H9 (cell line): ENCODE measurements at regions not wholly inside any gene's neighbourhood (a gene's known extent, or its start where the extent isn't known, plus 50 kb on each side); places are given as distances from the start of the nearest gene placed in this dataset.

ENCODE experiments used
- DNase-seq: peaks from one replicate; pipeline ENCODE4 v3.0.0-alpha.2; 2017
- H2AFZ ChIP-seq: one replicate; pipeline ENCODE4 v1.6.1; 2013; ENCODE audit warnings: mild to moderate bottlenecking, low read length, control low read depth, moderate library complexity
- H2AK5ac ChIP-seq: 2 replicates; pipeline ENCODE4 v1.6.1; 2013; ENCODE audit warnings: low read length, control low read depth, mixed read lengths; ENCODE audit not compliant: insufficient read length
- H2BK120ac ChIP-seq: one replicate; pipeline ENCODE4 v1.6.1; 2013; ENCODE audit warnings: low read depth, mild to moderate bottlenecking, low read length, control low read depth, inconsistent platforms; ENCODE audit not compliant: poor library complexity, severe bottlenecking
- H2BK12ac ChIP-seq: 2 replicates; pipeline ENCODE4 v1.6.1; 2013; ENCODE audit warnings: low read length, control low read depth, mixed read lengths, low read depth; ENCODE audit not compliant: insufficient read length
- H2BK15ac ChIP-seq: 2 replicates; pipeline ENCODE4 v1.6.1; 2013; ENCODE audit warnings: low read depth, low read length, control low read depth
- H2BK20ac ChIP-seq: one replicate; pipeline ENCODE4 v1.6.1; 2013; ENCODE audit warnings: low read depth, mild to moderate bottlenecking, low read length, control low read depth, inconsistent platforms; ENCODE audit not compliant: poor library complexity, severe bottlenecking
- H2BK5ac ChIP-seq: 2 replicates; pipeline ENCODE4 v1.6.1; 2013; ENCODE audit warnings: low read length, control low read depth, mixed read lengths; ENCODE audit not compliant: insufficient read length
- H3K14ac ChIP-seq: 2 replicates; pipeline ENCODE4 v1.6.1; 2013; ENCODE audit warnings: low read length, control low read depth; ENCODE audit not compliant: insufficient read depth
- H3K18ac ChIP-seq: 2 replicates; pipeline ENCODE4 v1.6.1; 2013; ENCODE audit warnings: low read depth, mild to moderate bottlenecking, mixed read lengths, low read length, control low read depth; ENCODE audit not compliant: insufficient read length
- H3K23ac ChIP-seq: 2 replicates; pipeline ENCODE4 v1.6.1; 2013; ENCODE audit warnings: low read length, control low read depth, mixed read lengths, low read depth; ENCODE audit not compliant: insufficient read length
- H3K23me2 ChIP-seq: 2 replicates; pipeline ENCODE4 v1.6.1; 2013; ENCODE audit warnings: low read depth, mild to moderate bottlenecking, mixed read lengths, low read length, control low read depth; ENCODE audit not compliant: insufficient read length, poor library complexity, severe bottlenecking
- H3K27ac ChIP-seq: 2 replicates; pipeline ENCODE4 v1.5.1; 2013; ENCODE audit warnings: low read length, control low read depth, mixed read lengths, low read depth; ENCODE audit not compliant: insufficient read length
- H3K27me3 ChIP-seq: 2 replicates; pipeline ENCODE4 v1.6.1; 2013; ENCODE audit warnings: low read length, control low read depth, inconsistent platforms; ENCODE audit not compliant: insufficient read depth
- H3K4ac ChIP-seq: 2 replicates; pipeline ENCODE4 v1.6.1; 2013; ENCODE audit warnings: low read depth, mild to moderate bottlenecking, control low read depth, inconsistent platforms, low read length, moderate library complexity
- H3K4me1 ChIP-seq: 2 replicates; pipeline ENCODE4 v1.6.1; 2013; ENCODE audit warnings: low read length, control low read depth, inconsistent platforms; ENCODE audit not compliant: insufficient read depth
- H3K4me2 ChIP-seq: 2 replicates; pipeline ENCODE4 v1.6.1; 2013; ENCODE audit warnings: low read length, control low read depth, mixed read lengths; ENCODE audit not compliant: insufficient read length, insufficient read depth
- H3K56ac ChIP-seq: 2 replicates; pipeline ENCODE4 v1.6.1; 2013; ENCODE audit warnings: low read depth, mild to moderate bottlenecking, mixed read lengths, low read length, control low read depth; ENCODE audit not compliant: insufficient read length
- H3K79me1 ChIP-seq: 2 replicates; pipeline ENCODE4 v1.6.1; 2013; ENCODE audit warnings: low read depth, mild to moderate bottlenecking, moderate library complexity, low read length, control low read depth, inconsistent platforms; ENCODE audit not compliant: insufficient read depth, poor library complexity, severe bottlenecking
- H3K79me2 ChIP-seq: 2 replicates; pipeline ENCODE4 v1.6.1; 2013; ENCODE audit warnings: low read length, control low read depth, inconsistent platforms; ENCODE audit not compliant: insufficient read depth
- H3K9ac ChIP-seq: 2 replicates; pipeline ENCODE4 v1.6.1; 2013; ENCODE audit warnings: low read length, control low read depth, mixed read lengths; ENCODE audit not compliant: insufficient read length; ENCODE audit errors: extremely low read depth
- H3K9me3 ChIP-seq: one replicate; pipeline ENCODE4 v1.6.1; 2013; ENCODE audit warnings: low read depth, low read length, inconsistent platforms; ENCODE audit not compliant: control insufficient read depth
- H3T11ph ChIP-seq: one replicate; pipeline ENCODE4 v1.6.1; 2013; ENCODE audit warnings: mild to moderate bottlenecking, low read length, control low read depth, inconsistent platforms
- H4K20me1 ChIP-seq: one replicate; pipeline ENCODE4 v1.6.1; 2013; ENCODE audit not compliant: control insufficient read depth, insufficient read length, insufficient read depth
- H4K5ac ChIP-seq: 2 replicates; pipeline ENCODE4 v1.6.1; 2013; ENCODE audit warnings: low read depth, mild to moderate bottlenecking, mixed read lengths, low read length, control low read depth; ENCODE audit not compliant: insufficient read length
- H4K8ac ChIP-seq: replicated peaks from 2 replicates; pipeline ENCODE4 v1.6.1; 2013; ENCODE audit warnings: low read length, control low read depth, mixed read lengths, low read depth; ENCODE audit not compliant: insufficient read length
- H4K91ac ChIP-seq: 2 replicates; pipeline ENCODE4 v1.6.1; 2013; ENCODE audit warnings: low read depth, mild to moderate bottlenecking, moderate library complexity, mixed read lengths, low read length, control low read depth; ENCODE audit not compliant: insufficient read length
- H3K27ac Mint-ChIP-seq, 3 experiments: 2 replicates in 2 of 3; 3 replicates in 1 of 3; pipeline ENCODE4 v1.8.0; 2020 to 2021; ENCODE audit warnings: mixed read lengths in 3 of 3, mild to moderate bottlenecking in 1 of 3, moderate library complexity in 1 of 3
- H3K27me3 Mint-ChIP-seq: 2 replicates; pipeline ENCODE4 v1.8.0; 2021; ENCODE audit warnings: low read depth, mild to moderate bottlenecking, moderate library complexity, mixed read lengths
- H3K36me3 Mint-ChIP-seq, 3 experiments: 2 replicates in 2 of 3; 3 replicates in 1 of 3; pipeline ENCODE4 v1.8.0; 2020 to 2021; ENCODE audit warnings: low read depth in 3 of 3, mixed read lengths in 3 of 3; ENCODE audit not compliant: insufficient read depth in 1 of 3
- H3K4me1 Mint-ChIP-seq, 2 experiments: 2 replicates each; pipeline ENCODE4 v1.8.0; 2020; ENCODE audit warnings: mixed read lengths in 2 of 2
- H3K4me3 Mint-ChIP-seq, 2 experiments: 2 replicates in 1 of 2; 3 replicates in 1 of 2; pipeline ENCODE4 v1.8.0; 2020 to 2021; ENCODE audit warnings: mild to moderate bottlenecking in 2 of 2, mixed read lengths in 2 of 2, moderate library complexity in 1 of 2
- H3K9me3 Mint-ChIP-seq, 2 experiments: 2 replicates in 1 of 2; 3 replicates in 1 of 2; pipeline ENCODE4 v1.8.0; 2020; ENCODE audit warnings: mild to moderate bottlenecking in 2 of 2, mixed read lengths in 2 of 2, moderate library complexity in 1 of 2
- WGBS: extraction: QIAGEN DNeasy Blood & Tissue Kit; methylation state at CpG from one replicate; pipeline ENCODE4 v1.1.7; 2013; ENCODE audit warnings: missing lambda C conversion rate, low lambda C conversion rate, mixed read lengths; ENCODE audit not compliant: insufficient read length; ENCODE audit errors: extremely low coverage; 5-methylcytosine and 5-hydroxymethylcytosine counted together
- TF ChIP-seq, protein P1 (sequence below): fragments of 200-600 bp; sonication (generic); conservative IDR thresholded peaks from 3 replicates; pipeline ENCODE4 v1.8.0; 2021; ENCODE audit warnings: antibody characterized with exemption, mild to moderate bottlenecking

DNA sequence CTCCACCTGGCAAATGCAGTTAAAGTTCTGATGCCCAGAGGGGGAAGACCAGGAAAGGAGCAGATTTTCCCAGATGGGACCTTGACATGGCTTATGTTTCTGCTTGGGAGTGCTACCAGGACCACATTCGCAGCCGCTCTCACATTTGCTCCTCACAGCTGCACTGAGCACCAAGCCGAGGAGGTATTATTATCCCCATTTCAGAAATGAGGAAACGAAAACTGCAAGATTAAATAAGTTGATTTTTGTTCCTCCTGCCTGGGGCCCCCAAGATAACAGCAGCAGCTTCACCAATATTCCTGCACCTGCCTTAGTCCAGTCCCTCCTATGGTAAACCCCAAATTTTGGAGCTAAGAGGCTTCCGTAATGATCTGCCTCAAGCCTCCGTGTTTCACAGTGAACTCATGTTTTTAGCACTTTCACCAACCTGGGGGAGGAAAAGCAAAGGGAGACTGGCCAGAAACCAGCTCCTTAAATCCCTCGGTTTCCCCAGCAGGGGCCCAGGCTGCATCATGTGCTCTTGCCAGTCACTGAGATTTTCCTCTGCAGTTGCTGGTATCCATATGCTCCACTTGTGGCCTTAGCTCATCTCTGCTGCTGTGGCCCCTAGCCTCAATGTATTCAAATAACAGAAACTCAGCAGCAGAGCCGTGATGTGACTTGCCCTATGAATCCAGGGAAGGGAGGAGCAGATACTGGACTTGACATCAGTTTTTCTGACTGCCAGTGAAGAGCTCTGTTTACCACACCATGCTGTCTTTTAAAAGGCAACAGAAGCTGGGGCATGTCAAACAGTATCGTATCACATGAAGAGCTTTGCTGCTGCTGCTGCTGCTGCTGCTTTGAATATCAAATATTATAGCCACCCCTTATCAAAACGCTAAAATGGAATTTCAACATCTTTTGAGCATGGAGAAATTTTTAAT lies 95.5 kb upstream of the KLHL13 start:
- TF ChIP-seq, protein P1, sequence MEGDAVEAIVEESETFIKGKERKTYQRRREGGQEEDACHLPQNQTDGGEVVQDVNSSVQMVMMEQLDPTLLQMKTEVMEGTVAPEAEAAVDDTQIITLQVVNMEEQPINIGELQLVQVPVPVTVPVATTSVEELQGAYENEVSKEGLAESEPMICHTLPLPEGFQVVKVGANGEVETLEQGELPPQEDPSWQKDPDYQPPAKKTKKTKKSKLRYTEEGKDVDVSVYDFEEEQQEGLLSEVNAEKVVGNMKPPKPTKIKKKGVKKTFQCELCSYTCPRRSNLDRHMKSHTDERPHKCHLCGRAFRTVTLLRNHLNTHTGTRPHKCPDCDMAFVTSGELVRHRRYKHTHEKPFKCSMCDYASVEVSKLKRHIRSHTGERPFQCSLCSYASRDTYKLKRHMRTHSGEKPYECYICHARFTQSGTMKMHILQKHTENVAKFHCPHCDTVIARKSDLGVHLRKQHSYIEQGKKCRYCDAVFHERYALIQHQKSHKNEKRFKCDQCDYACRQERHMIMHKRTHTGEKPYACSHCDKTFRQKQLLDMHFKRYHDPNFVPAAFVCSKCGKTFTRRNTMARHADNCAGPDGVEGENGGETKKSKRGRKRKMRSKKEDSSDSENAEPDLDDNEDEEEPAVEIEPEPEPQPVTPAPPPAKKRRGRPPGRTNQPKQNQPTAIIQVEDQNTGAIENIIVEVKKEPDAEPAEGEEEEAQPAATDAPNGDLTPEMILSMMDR: no peak
- Histone ChIP-seq H3K27ac (no peak overlapping the region), H3K23ac (no peak overlapping the region), H3K4ac (no peak overlapping the region), H2BK12ac (no peak overlapping the region), H3K14ac (no peak overlapping the region), H2BK5ac (no peak overlapping the region), H2BK15ac (no peak overlapping the region), H3K27me3 (no peaks in the 10 kb centered on the region), H3K56ac (no peak overlapping the region), H3K23me2 (no peaks in the 10 kb centered on the region), H3K79me1 (no peaks in the 10 kb centered on the region), H4K20me1 (no peaks in the 10 kb centered on the region), H3T11ph (no peak overlapping the region), H2AFZ (no peak overlapping the region), H3K79me2 (no peaks in the 10 kb centered on the region), H2AK5ac (no peak overlapping the region), H3K9me3 (peaks cover 38% of the 10 kb centered on the region), H2BK20ac (no peak overlapping the region), H4K8ac (no peak overlapping the region), H3K9ac (no peak overlapping the region), H4K5ac (no peak overlapping the region), H3K4me1 (no peaks in the 10 kb centered on the region), H4K91ac (no peak overlapping the region), H3K18ac (no peak overlapping the region), H3K4me2 (no peak overlapping the region), H2BK120ac (no peak overlapping the region)
- Mint-ChIP-seq H3K27me3 (no peaks in the 10 kb centered on the region; the same call in 1 of the 2 replicates), H3K9me3 (peaks cover 0 to 49% of the 10 kb centered on the region in 2 experiments; a peak in 3 of 5 replicates), H3K4me1 (peaks cover 9 to 11% of the 10 kb centered on the region in 2 experiments), H3K36me3 (peaks cover 0 to 4% (median 0%) of the 10 kb centered on the region in 3 experiments; a peak in 1 of 7 replicates), H3K4me3 (no peak overlapping the region), H3K27ac (no peak overlapping the region)
- DNase-seq: no peak
- no CpG with 5 or more reads among the region's 10 CpGs for WGBS
